ENCODE measurements at regions not wholly inside any gene's neighbourhood (a gene's known extent, or its start where the extent isn't known, plus 50 kb on each side); places are given as distances from the start of the nearest gene placed in this dataset.
"Not testable (repeated sequence)": the region's sequence is repeated elsewhere in the genome, so short reads cannot be mapped to it uniquely, and the experiment has no call there.

DNA sequence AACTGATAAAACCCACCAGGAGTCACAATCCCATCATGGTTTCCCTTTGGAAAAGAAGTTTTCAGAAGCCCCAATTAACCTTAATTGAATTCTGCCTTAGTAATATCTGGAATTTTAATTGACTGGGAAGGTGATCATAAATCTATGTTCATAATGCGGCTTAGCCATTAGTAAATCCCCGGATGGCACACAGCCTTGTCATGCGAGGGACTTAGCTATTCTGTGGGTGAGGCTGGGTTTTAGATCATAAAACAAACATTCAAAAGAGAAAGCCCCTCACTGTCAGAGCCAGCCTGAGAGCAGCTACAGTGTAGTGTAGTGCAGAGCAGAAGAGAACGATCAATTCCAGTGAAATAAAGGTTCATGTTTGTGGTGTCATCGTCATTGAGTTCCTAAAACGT is 124.0 kb upstream of the NOCT start:
- peak in 1 of 2 experiments; percentile 23 for DNase-seq

DNA sequence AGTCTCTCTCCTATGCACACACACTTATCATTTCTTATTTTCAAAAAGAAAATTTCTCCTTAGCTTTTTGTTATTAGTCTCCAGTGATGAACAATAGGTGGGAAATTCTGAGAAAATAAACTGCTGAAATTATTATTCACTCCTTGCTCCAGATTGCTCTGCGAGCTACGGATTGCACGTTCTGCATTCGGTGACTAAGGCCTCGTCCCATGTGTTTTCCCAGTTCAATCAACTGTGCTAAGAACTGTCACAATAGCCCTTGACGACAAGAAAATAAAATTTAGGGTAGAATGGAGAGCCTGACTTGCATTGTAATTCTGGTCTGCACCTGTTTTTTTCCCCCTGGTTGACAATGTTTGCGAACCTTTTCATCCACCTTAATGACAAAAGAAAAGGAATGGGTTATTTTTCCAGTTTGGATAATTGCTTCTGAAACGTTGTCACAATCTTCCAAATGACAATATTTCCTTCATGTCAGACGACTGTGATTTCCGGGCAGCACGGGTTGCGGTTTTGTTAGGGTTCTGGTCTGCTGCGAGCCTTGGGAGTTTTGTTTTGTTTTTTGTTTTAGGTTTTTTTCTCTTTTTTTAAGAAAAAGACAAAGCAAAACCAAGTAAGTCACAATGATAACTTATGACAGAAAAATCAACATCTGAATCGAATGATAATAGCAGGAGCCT is 124.5 kb upstream of the NOCT start:
- DNase-seq: peak; percentile 34 to 51

DNA sequence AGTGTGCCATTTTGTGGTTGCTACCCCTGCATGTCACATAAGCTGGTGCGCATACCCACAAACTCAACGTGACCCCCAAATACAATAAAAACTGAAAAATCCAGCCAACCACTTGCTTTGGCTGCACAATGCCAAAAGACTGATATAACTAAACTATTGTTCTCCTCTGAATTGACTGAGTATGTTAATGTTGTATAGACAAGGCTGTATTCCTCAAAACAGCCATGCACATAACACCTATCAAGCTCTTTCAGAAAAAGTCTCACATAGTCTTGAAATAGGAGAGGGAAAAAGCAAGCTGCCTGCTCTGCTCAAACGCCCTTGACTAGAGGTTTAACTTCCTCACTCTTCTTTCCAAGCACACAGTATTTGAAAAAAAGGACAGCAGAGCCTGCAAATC is 126.4 kb upstream of the NOCT start:
- no peak for DNase-seq

DNA sequence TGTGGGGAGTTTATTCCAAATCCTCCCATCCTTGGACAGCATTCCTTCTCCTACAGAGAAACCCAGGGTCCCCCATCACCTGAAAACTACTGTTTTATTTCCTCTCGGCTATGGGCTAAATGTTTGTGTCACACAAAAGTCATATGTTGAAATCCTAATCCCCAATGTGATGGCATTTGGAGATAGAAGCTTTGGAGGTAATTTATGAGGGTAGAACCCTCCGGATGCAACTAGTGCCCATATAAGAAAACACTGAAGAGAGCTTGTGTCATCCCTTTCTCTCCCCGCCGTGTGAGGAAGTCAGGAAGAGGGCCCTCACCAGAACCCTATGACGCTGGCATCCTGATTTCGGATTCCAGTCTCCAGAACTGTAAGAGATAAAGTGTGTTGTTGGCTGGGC is 127.8 kb upstream of the NOCT start:
- DNase-seq: no peak

DNA sequence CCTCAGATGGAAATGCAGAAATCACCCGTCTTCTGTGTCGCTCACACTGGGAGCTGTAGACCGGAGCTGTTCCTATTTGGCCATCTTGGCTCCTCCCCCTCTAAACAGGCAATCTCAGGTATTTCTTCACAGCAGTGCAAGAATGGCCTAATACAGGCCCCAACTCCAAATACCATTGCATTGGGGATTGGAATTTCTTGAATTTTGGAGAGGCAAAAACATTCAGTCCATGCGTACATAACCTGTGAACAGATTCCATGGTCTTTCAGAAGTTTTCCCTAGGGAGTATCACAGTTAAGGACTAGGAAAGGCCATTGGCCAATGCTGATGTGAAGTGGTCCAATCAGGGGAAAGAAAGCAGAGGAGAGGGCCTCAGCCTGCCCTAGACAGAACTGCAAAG is 128.2 kb upstream of the NOCT start:
- DNase-seq: no peak

DNA sequence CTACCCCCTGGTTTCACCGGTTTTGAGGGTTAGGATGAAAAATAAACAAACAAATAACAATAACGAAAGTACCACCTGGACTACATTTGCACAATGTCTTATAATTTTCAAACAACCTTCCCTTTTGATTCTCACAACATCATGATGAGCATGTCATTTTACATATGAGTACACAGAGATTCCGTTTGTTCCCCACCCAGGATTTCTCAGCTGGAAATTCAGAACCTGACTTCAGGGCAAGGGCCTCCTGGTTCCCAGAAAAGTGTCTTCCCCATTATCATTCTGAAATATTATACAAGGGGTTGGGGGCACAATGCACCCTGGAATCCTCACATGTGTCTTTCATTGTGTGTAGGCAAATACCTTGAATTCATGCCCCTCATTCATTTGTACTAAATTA is 135.8 kb upstream of the NOCT start:
- DNase-seq: no peak

DNA sequence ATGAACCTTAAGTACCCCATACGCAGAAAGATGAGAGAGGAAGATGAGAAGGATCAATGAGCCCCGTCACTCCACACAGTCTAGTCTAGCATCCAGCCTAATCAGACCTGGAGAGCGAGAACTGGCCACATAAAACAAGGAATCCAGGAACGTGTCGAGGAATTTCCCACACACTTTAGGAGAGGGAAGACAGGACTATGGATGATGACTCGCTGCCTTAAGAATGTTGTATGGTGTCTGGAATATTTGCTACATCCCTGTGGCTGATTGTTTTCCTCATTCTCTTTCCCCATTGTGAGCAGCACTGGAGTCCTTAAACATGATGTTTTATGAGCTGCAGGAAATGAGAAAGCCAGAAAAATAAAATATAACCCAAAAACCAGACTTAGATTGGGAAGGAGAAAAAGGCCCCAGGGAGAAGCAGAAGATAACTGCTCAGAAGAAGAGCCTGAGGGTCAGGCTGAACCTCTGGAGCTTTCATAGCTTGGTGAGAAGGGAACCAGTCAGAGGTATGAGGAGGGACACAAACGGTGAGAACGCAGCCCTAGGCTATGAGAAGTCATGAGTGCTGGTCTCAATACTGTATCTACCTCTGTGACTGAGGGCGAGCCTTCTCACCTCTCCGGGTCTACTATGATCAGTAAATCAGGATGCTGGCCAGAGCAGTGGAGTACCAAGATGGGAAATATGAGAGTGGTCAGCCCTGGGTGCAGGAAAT is 139.5 kb upstream of the NOCT start:
- no peak for DNase-seq

- DNase-seq: no peak
Measured at GRCh38 chr4:138871555-138871875, 144.1 kb upstream of the NOCT start.

- DNase-seq: peak; percentile 26 to 84
Measured at GRCh38 chr4:138870737-138871554, 144.6 kb upstream of the NOCT start.

GRCh38 chr4:138869631-138870030 is 145.9 kb upstream of the NOCT start:
- DNase-seq: no peak

DNA sequence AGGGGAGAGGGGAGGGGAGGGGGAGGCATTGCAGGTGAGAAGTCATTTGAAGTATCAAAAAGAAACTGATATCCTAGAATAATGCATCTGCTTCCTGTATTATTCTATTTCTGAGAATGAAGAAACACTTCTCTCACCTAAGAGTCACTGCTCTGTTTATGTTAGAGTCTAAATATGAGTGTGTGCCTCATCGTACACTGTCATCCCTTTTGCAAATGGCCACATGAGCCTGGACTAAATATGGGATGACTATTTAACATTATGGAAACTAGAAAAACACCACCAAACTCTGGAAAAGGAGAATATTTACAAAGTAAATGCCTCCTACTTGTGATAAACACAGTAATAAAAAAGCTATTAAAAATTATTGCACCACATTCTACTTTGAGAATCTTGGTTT is 146.4 kb upstream of the NOCT start:
- DNase-seq: no peak

DNA sequence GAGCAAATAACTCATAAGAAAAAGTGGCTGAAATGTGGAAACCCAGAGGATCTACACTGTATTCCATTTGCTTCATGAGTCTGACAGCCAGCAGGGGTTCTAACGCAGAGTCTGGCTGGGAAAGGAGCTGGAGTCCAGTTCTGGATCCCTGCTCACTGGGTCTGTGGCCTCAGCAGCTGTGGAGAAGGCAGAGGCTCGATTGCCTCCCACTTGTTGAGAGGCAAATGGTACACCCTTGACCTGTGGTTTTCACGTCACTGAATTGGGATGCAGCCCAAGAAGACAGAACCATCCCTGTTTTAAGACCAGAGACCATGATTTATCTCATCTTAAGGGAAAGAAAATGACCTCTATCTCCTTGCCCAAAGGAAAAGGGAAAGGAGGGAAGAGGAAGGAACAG is 147.0 kb upstream of the NOCT start:
- DNase-seq: no peak

DNA sequence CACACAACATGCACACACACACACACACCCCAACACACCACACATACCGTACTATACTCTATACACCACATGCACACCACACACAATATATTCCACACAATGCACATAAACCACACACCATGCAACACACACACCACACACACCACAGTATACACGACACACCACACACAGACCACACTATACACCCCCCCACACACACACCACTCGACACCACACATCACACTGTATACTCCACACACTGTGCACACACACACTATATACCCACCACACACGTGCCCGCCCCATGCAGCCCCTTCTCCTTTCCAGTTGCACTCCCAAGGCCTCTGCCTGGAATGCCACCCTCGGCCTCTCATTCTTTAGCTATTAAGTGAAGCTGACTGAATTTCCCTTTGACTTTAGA is 148.2 kb upstream of the NOCT start:
- no peak for DNase-seq

- no peak for DNase-seq
Measured at GRCh38 chr4:138866314-138866713, 149.3 kb upstream of the NOCT start.

DNA sequence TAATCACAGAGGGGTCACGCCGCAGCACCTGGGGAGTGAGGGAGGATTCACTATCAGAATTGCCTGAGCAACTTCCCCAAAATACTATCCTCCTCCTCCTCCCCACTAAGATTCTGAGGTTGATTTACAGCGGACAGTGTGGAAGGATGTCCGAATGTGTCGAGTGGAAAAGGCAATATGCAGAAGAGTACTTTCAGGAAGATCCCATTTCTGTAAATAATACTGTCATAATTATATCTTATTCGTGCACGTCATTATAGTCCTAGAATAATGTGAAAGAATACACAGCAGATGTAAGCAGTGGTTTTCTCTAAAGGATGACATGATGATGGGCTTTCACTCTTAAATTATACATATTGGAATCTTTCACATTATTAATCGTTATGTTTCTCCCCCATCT is 149.8 kb upstream of the NOCT start:
- no peak for DNase-seq

- DNase-seq: no peak
Measured at GRCh38 chr4:138864961-138865720, 150.4 kb upstream of the NOCT start.

DNA sequence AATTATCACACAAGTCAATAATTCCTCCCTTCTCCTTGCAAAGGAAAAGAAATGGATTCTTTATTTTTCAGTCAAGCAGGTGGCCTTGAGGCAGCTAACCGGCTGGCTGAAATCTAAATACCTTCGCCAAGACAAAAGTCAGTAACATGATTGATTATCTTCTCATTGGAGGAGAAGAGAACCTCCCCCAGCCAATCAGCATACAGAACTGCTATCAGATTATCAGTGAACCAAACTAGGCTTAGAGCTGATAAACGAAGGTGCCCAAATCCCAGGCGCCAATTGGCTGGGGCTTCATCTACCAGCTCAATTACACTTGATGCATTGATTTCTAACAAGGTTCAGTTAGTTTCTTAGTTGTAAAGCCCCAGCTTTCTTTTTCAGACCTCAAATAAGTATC is 152.4 kb upstream of the NOCT start:
- no peak for DNase-seq

DNA sequence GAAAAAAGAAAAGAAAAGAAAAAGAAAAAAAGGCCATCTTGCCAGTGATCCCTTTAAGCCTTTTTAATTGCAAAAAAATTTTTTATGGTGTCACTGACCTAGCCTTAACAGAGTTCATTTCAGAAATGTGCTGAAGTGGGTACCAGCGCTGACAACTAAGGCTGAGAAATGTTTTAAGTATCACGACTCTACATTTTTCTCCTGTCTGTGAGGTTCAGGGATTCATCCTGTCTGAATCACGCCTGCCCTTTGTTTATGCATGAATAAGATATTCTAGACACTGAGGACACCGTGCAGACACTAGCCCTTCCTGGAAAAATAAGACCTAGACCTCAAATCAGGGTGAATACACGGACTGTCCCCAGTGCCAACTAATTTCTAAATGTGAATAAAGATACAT is 154.4 kb upstream of the NOCT start:
- DNase-seq: no peak

GRCh38 chr4:138860357-138860756 is 155.2 kb upstream of the NOCT start:
- DNase-seq: not testable (repeated sequence)

- DNase-seq: no peak
Measured at GRCh38 chr4:138859254-138859653, 156.3 kb upstream of the NOCT start.

GRCh38 chr4:138858419-138858818 is 157.2 kb upstream of the NOCT start:
- DNase-seq: no peak

DNA sequence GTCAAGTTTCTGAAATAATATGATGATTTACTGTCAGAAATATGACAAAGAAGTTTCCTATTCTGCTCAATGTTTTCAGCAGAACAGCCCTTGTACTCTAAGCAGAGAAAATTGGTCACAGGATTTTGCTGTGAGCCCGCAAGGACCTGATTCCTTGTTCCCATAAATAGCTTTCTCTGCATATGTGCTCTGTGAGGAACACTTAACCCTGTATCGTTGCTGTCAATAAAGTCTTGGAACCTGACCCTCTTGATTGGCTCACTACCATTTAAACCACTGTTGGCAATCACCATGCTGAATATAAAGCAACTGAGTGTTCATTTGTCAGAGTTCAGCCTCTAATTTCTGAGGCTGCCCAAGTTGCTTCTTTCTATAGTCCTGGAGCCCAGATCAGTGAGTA is 158.2 kb upstream of the NOCT start:
- DNase-seq: no peak

GRCh38 chr4:138852681-138853080 is 162.9 kb upstream of the NOCT start:
- no peak for DNase-seq

All from NCI-H187 (cell line).